ENCODE measurements at regions not wholly inside any gene's neighbourhood (a gene's known extent, or its start where the extent isn't known, plus 50 kb on each side); places are given as distances from the start of the nearest gene placed in this dataset.
"Not testable (repeated sequence)": the region's sequence is repeated elsewhere in the genome, so short reads cannot be mapped to it uniquely, and the experiment has no call there.

GRCh38 chr7:37598824-37599223 is 84.7 kb upstream of the GPR141 start:
- Histone ChIP-seq H3K36me3 (ENCODE audit: insufficient read depth, low read length) (no peaks in the 10 kb centered on the region), H3K9me3 (ENCODE audit: control insufficient read depth in 1 of 2, insufficient read depth in 1 of 2, low read length in 2 of 2) (peaks cover 0 to 3% of the 10 kb centered on the region in 2 experiments), H3K27me3 (ENCODE audit: control insufficient read depth in 1 of 2, insufficient read depth in 2 of 2, low read length in 2 of 2) (no peaks in the 10 kb centered on the region), H3K4me3 (ENCODE audit: low read length) (no peak overlapping the region), H3K27ac (ENCODE audit: low read depth in 1 of 2, low read length in 2 of 2) (no peak overlapping the region), H3K4me1 (ENCODE audit: insufficient read depth, low read length) (no peaks in the 10 kb centered on the region)
- Mint-ChIP-seq H3K4me1 (ENCODE audit: low read depth) (no peaks in the 10 kb centered on the region), H3K36me3 (ENCODE audit: low read depth) (no peaks in the 10 kb centered on the region), H3K4me3 (no peak overlapping the region), H3K27ac (no peak overlapping the region), H3K27me3 (peaks cover 21% of the 10 kb centered on the region), H3K9me3 (peaks cover 2% of the 10 kb centered on the region)
- DNase-seq: no peak
- ChIA-PET POLR2A (no interaction called here), CTCF (no interaction called here)
- ATAC-seq (ENCODE audit: poor library complexity): no peak
- intact Hi-C loops (cut with DNase I, micrococcal nuclease): no loop called here
- no peak for TF ChIP-seq CTCF (IDR thresholded peaks at IDR 0.05)

GRCh38 chr7:37601321-37601720 is 82.2 kb upstream of the GPR141 start:
- H3K36me3 Mint-ChIP-seq (ENCODE audit: low read depth): no peaks in the 10 kb centered on the region
- no peak overlapping the region for H3K4me3 Mint-ChIP-seq
- DNase-seq (no peak), ATAC-seq (ENCODE audit: poor library complexity) (no peak)
- peaks cover 0 to 3% of the 10 kb centered on the region in 2 experiments for H3K9me3 ChIP-seq (ENCODE audit: control insufficient read depth in 1 of 2, insufficient read depth in 1 of 2, low read length in 2 of 2)
- CTCF ChIA-PET: no interaction called here
- no peak overlapping the region for H3K27ac ChIP-seq (ENCODE audit: low read depth in 1 of 2, low read length in 2 of 2)
- H3K4me3 ChIP-seq (ENCODE audit: low read length): no peak overlapping the region
- no peaks in the 10 kb centered on the region for H3K4me1 Mint-ChIP-seq (ENCODE audit: low read depth)
- H3K27me3 ChIP-seq (ENCODE audit: control insufficient read depth in 1 of 2, insufficient read depth in 2 of 2, low read length in 2 of 2): no peaks in the 10 kb centered on the region
- H3K27ac Mint-ChIP-seq: no peak overlapping the region
- intact Hi-C loops (cut with DNase I, micrococcal nuclease): no loop called here
- H3K4me1 ChIP-seq (ENCODE audit: insufficient read depth, low read length): no peaks in the 10 kb centered on the region
- peaks cover 18% of the 10 kb centered on the region for H3K27me3 Mint-ChIP-seq
- H3K9me3 Mint-ChIP-seq: no peaks in the 10 kb centered on the region
- POLR2A ChIA-PET: no interaction called here
- H3K36me3 ChIP-seq (ENCODE audit: insufficient read depth, low read length): no peaks in the 10 kb centered on the region
- no peak for TF ChIP-seq CTCF (IDR thresholded peaks at IDR 0.05)

- no peaks in the 10 kb centered on the region for H3K9me3 Mint-ChIP-seq
- no peaks in the 10 kb centered on the region for H3K4me1 Mint-ChIP-seq (ENCODE audit: low read depth)
- DNase-seq: no peak
- no peaks in the 10 kb centered on the region for H3K27me3 ChIP-seq (ENCODE audit: control insufficient read depth in 1 of 2, insufficient read depth in 2 of 2, low read length in 2 of 2)
- H3K36me3 Mint-ChIP-seq (ENCODE audit: low read depth): no peaks in the 10 kb centered on the region
- H3K4me3 Mint-ChIP-seq: no peak overlapping the region
- POLR2A ChIA-PET: no interaction called here
- no peaks in the 10 kb centered on the region for H3K4me1 ChIP-seq (ENCODE audit: insufficient read depth, low read length)
- intact Hi-C loops (cut with DNase I, micrococcal nuclease): no loop called here
- no peaks in the 10 kb centered on the region for H3K36me3 ChIP-seq (ENCODE audit: insufficient read depth, low read length)
- CTCF ChIA-PET: no interaction called here
- no peak overlapping the region for H3K27ac ChIP-seq (ENCODE audit: low read depth in 1 of 2, low read length in 2 of 2)
- peaks cover 18% of the 10 kb centered on the region for H3K27me3 Mint-ChIP-seq
- no peak for ATAC-seq (ENCODE audit: poor library complexity)
- H3K4me3 ChIP-seq (ENCODE audit: low read length): no peak overlapping the region
- no peak overlapping the region for H3K27ac Mint-ChIP-seq
- H3K9me3 ChIP-seq (ENCODE audit: control insufficient read depth in 1 of 2, insufficient read depth in 1 of 2, low read length in 2 of 2): no peaks in the 10 kb centered on the region
- TF ChIP-seq CTCF (IDR thresholded peaks at IDR 0.05): no peak
Measured at GRCh38 chr7:37604078-37604477, 79.5 kb upstream of the GPR141 start.

GRCh38 chr7:37617406-37617805 is 66.2 kb upstream of the GPR141 start:
- H3K36me3 ChIP-seq (ENCODE audit: insufficient read depth, low read length); intact Hi-C loops (cut with DNase I, micrococcal nuclease); CTCF ChIA-PET; H3K4me1 ChIP-seq (ENCODE audit: insufficient read depth, low read length); H3K36me3 Mint-ChIP-seq (ENCODE audit: low read depth); H3K4me3 ChIP-seq (ENCODE audit: low read length); H3K4me3 Mint-ChIP-seq; H3K27me3 Mint-ChIP-seq; DNase-seq; H3K27ac Mint-ChIP-seq; POLR2A ChIA-PET; H3K9me3 Mint-ChIP-seq; H3K27ac ChIP-seq (ENCODE audit: low read depth in 1 of 2, low read length in 2 of 2); H3K4me1 Mint-ChIP-seq (ENCODE audit: low read depth); H3K27me3 ChIP-seq (ENCODE audit: control insufficient read depth in 1 of 2, insufficient read depth in 2 of 2, low read length in 2 of 2); H3K9me3 ChIP-seq (ENCODE audit: control insufficient read depth in 1 of 2, insufficient read depth in 1 of 2, low read length in 2 of 2); ATAC-seq (ENCODE audit: poor library complexity): not testable (repeated sequence)
